MM.1S (cell line): ENCODE measurements at regions not wholly inside any gene's neighbourhood (a gene's known extent, or its start where the extent isn't known, plus 50 kb on each side); places are given as distances from the start of the nearest gene placed in this dataset.

Experiments used
- DNase-seq: peaks from one replicate; pipeline ENCODE4 v3.0.0-alpha.2; 2015
- H2AFZ ChIP-seq: fragments of 300-600 bp; sonication (generic); 2 replicates; pipeline ENCODE4 v1.6.0; 2016; ENCODE audit warnings: antibody characterized with exemption, low read length
- H3F3A ChIP-seq: fragments of 300-600 bp; sonication (generic); 2 replicates; pipeline ENCODE4 v1.6.1; 2016; ENCODE audit warnings: mild to moderate bottlenecking, antibody characterized with exemption, low read length, moderate library complexity, mixed read lengths; ENCODE audit not compliant: insufficient read depth
- H3K27ac ChIP-seq: fragments of 300-600 bp; sonication (generic); 2 replicates; pipeline ENCODE4 v1.5.1; 2016; ENCODE audit warnings: mild to moderate bottlenecking, low read length
- H3K27me3 ChIP-seq: fragments of 300-600 bp; sonication (generic); replicated peaks from 2 replicates; pipeline ENCODE4 v1.6.0; 2016; ENCODE audit warnings: low read length; ENCODE audit not compliant: insufficient read depth
- H3K36me3 ChIP-seq: fragments of 300-600 bp; sonication (generic); replicated peaks from 2 replicates; pipeline ENCODE4 v1.6.1; 2016; ENCODE audit warnings: mild to moderate bottlenecking, low read length, mixed read lengths; ENCODE audit not compliant: insufficient read depth
- H3K4me1 ChIP-seq: fragments of 300-600 bp; sonication (generic); 2 replicates; pipeline ENCODE4 v1.6.1; 2016; ENCODE audit warnings: low read length, mixed read lengths
- H3K4me2 ChIP-seq: fragments of 300-600 bp; sonication (generic); 2 replicates; pipeline ENCODE4 v1.6.0; 2016; ENCODE audit warnings: low read depth, low read length
- H3K4me3 ChIP-seq: fragments of 300-600 bp; sonication (generic); 2 replicates; pipeline ENCODE4 v1.5.1; 2016; ENCODE audit warnings: low read length, mixed read lengths
- H3K79me2 ChIP-seq: fragments of 300-600 bp; sonication (generic); 2 replicates; pipeline ENCODE4 v1.6.1; 2016; ENCODE audit warnings: mixed run types, low read length, mixed read lengths
- H3K9ac ChIP-seq: fragments of 300-600 bp; sonication (generic); 2 replicates; pipeline ENCODE4 v1.6.1; 2016; ENCODE audit warnings: low read length, mixed read lengths
- H3K9me2 ChIP-seq: fragments of 300-600 bp; sonication (generic); replicated peaks from 2 replicates; pipeline ENCODE4 v1.6.1; 2016; ENCODE audit warnings: mild to moderate bottlenecking, low read length, mixed read lengths; ENCODE audit not compliant: insufficient read depth
- H3K9me3 ChIP-seq: fragments of 300-600 bp; sonication (generic); replicated peaks from 2 replicates; pipeline ENCODE4 v1.6.1; 2016; ENCODE audit warnings: mild to moderate bottlenecking, low read length, mixed read lengths; ENCODE audit not compliant: insufficient read depth
- H4K20me1 ChIP-seq: fragments of 300-600 bp; sonication (generic); 2 replicates; pipeline ENCODE4 v1.6.1; 2016; ENCODE audit warnings: mild to moderate bottlenecking, low read length, moderate library complexity, mixed read lengths; ENCODE audit not compliant: insufficient read depth
- EZH2 ChIP-seq: fragments of 300-600 bp; sonication (generic); optimal IDR thresholded peaks from 2 replicates; pipeline ENCODE3; 2017; ENCODE audit warnings: low read depth, mild to moderate bottlenecking, antibody characterized with exemption, low read length, mixed read lengths
- EZH2phosphoT487 ChIP-seq: fragments of 300-600 bp; sonication (generic); IDR thresholded peaks from 2 replicates; pipeline ENCODE4 v1.6.1; 2018; ENCODE audit warnings: antibody characterized with exemption, low read length
- TF ChIP-seq, protein P1 (sequence below): fragments of 300-600 bp; sonication (generic); IDR thresholded peaks from 2 replicates; pipeline ENCODE4 v1.5.1; 2016; ENCODE audit warnings: antibody characterized with exemption, low read length, mixed read lengths

DNA sequence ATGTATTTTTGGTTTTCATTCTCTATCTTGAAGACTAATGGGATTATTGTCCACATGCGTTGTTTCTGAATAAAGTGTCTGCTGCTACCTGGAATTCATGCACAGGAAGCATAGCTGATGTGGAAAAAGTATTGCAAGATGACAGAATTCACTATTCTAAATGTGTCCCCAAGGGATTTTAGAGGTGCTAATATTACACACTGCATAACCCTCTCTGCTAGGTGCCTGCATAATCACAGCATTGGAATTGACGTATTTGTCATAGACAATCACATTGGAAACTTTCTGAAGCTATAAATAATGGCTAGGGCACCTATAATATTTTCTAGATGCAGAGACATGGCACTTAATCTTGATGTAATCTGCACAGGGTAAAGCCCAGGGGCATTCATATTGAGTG is 496.1 kb downstream of the JRKL start:
- Histone ChIP-seq H2AFZ (no peak overlapping the region), H4K20me1 (no peaks in the 10 kb centered on the region), H3K4me1 (no peaks in the 10 kb centered on the region), H3K27me3 (no peaks in the 10 kb centered on the region), H3K9ac (no peak overlapping the region), H3K79me2 (no peaks in the 10 kb centered on the region), H3F3A (no peaks in the 10 kb centered on the region), H3K4me3 (no peak overlapping the region), H3K9me3 (no peaks in the 10 kb centered on the region), H3K36me3 (no peaks in the 10 kb centered on the region), H3K9me2 (no peaks in the 10 kb centered on the region), H3K4me2 (no peak overlapping the region), H3K27ac (no peak overlapping the region)
- TF ChIP-seq EZH2 = no peak
- TF ChIP-seq EZH2phosphoT487 = no peak
- TF ChIP-seq, protein P1, sequence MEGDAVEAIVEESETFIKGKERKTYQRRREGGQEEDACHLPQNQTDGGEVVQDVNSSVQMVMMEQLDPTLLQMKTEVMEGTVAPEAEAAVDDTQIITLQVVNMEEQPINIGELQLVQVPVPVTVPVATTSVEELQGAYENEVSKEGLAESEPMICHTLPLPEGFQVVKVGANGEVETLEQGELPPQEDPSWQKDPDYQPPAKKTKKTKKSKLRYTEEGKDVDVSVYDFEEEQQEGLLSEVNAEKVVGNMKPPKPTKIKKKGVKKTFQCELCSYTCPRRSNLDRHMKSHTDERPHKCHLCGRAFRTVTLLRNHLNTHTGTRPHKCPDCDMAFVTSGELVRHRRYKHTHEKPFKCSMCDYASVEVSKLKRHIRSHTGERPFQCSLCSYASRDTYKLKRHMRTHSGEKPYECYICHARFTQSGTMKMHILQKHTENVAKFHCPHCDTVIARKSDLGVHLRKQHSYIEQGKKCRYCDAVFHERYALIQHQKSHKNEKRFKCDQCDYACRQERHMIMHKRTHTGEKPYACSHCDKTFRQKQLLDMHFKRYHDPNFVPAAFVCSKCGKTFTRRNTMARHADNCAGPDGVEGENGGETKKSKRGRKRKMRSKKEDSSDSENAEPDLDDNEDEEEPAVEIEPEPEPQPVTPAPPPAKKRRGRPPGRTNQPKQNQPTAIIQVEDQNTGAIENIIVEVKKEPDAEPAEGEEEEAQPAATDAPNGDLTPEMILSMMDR = no peak
- DNase-seq = no peak

DNA sequence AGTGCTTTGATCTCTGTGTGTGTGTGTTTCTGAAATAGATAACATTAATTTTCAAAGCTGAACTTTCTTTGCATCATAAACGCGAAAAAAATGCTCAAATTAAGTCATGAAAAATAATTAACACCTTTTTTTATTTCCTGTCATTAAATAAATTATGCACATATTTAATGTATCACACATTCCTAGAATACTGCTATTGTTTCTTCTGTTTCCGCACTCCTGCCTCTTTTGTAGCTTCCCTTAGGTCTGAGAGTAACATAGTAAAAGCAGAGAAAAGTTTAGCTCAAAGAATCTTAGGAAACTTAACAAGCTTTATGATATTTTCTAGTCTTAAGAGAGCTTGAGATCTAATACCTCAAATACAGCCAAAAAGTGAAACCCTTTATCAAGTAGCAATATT is 504.2 kb downstream of the JRKL start:
- H3F3A ChIP-seq = no peaks in the 10 kb centered on the region
- no peak overlapping the region for H3K9ac ChIP-seq
- H3K27ac ChIP-seq = no peak overlapping the region
- H3K4me1 ChIP-seq = no peaks in the 10 kb centered on the region
- H3K27me3 ChIP-seq = no peaks in the 10 kb centered on the region
- no peak for TF ChIP-seq EZH2phosphoT487
- TF ChIP-seq, protein P1 = no peak
- TF ChIP-seq EZH2 = no peak
- no peak overlapping the region for H3K4me2 ChIP-seq
- no peaks in the 10 kb centered on the region for H3K36me3 ChIP-seq
- no peak overlapping the region for H3K4me3 ChIP-seq
- no peaks in the 10 kb centered on the region for H3K79me2 ChIP-seq
- H4K20me1 ChIP-seq = no peaks in the 10 kb centered on the region
- no peaks in the 10 kb centered on the region for H3K9me2 ChIP-seq
- DNase-seq = no peak
- H2AFZ ChIP-seq = no peak overlapping the region
- H3K9me3 ChIP-seq = no peaks in the 10 kb centered on the region

DNA sequence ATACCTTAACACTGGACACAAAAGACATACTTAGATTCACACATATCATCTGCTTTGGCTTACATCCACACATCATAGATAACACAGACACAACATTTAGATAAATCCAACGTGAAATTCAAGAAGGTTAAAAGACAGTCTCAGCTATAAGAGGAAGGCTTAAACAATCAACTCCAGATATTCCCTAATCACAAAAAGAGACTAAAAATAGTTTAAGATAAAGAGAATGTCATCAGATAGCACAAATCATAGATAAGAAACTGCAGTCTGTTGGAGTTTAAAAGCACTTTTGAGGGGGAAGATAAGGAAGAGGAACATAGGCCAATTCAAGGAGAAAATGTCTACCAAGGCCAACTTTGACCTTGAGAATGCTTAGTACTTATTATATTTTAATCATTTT is 504.8 kb downstream of the JRKL start:
- no peaks in the 10 kb centered on the region for H3K4me1 ChIP-seq
- H3K27me3 ChIP-seq = no peaks in the 10 kb centered on the region
- no peak overlapping the region for H2AFZ ChIP-seq
- H3K9me2 ChIP-seq = no peaks in the 10 kb centered on the region
- no peak overlapping the region for H3K4me2 ChIP-seq
- H3K27ac ChIP-seq = no peak overlapping the region
- TF ChIP-seq, protein P1 = no peak
- no peak for TF ChIP-seq EZH2
- TF ChIP-seq EZH2phosphoT487 = no peak
- H3F3A ChIP-seq = no peaks in the 10 kb centered on the region
- H3K79me2 ChIP-seq = no peaks in the 10 kb centered on the region
- H3K36me3 ChIP-seq = no peaks in the 10 kb centered on the region
- no peaks in the 10 kb centered on the region for H4K20me1 ChIP-seq
- no peak overlapping the region for H3K9ac ChIP-seq
- H3K4me3 ChIP-seq = no peak overlapping the region
- DNase-seq = no peak
- no peaks in the 10 kb centered on the region for H3K9me3 ChIP-seq
